Endothelial cell of hepatic sinusoid (primary cell): ENCODE measurements at regions not wholly inside any gene's neighbourhood (a gene's known extent, or its start where the extent isn't known, plus 50 kb on each side); places are given as distances from the start of the nearest gene placed in this dataset.
"Not testable (repeated sequence)": the region's sequence is repeated elsewhere in the genome, so short reads cannot be mapped to it uniquely, and the experiment has no call there.

Experiments used
- in situ Hi-C: cut with HindIII; loops from 2 replicates; pipeline ENCODE4 v1.10.0; 2017; ENCODE audit warnings: low sequenced_read_pairs

- in situ Hi-C loops, result loop anchor here (5.0 kb wide), 1 partner anchor 55 kb away; no protein-coding TSS in a partner anchor
Observed at GRCh38 chr5:5782402-5782801, 359.9 kb downstream of the ICE1 start.

- in situ Hi-C loops, result loop anchor here (5.0 kb wide), 1 partner anchor 54 kb away; no protein-coding TSS in a partner anchor
Observed at GRCh38 chr5:5781335-5781734, 358.9 kb downstream of the ICE1 start.

- in situ Hi-C loops, result loop anchor here (5.0 kb wide), 1 partner anchor 53 kb away; no protein-coding TSS in a partner anchor
Observed at GRCh38 chr5:5780253-5780652, 357.8 kb downstream of the ICE1 start.

GRCh38 chr5:5777013-5777412 lies 354.5 kb downstream of the ICE1 start:
- in situ Hi-C loops, result no loop called here

- in situ Hi-C loops, result no loop called here
Observed at GRCh38 chr5:5772202-5772601, 349.7 kb downstream of the ICE1 start.

- in situ Hi-C loops, result no loop called here
Observed at GRCh38 chr5:5770825-5771224, 348.3 kb downstream of the ICE1 start.

GRCh38 chr5:5767286-5767928 lies 344.9 kb downstream of the ICE1 start:
- in situ Hi-C loops, result no loop called here

- in situ Hi-C loops, result no loop called here
Observed at GRCh38 chr5:5765066-5765850, 342.8 kb downstream of the ICE1 start.

- in situ Hi-C loops, result no loop called here
Observed at GRCh38 chr5:5764246-5764645, 341.8 kb downstream of the ICE1 start.

- in situ Hi-C loops, result no loop called here
Observed at GRCh38 chr5:5756762-5757161, 334.3 kb downstream of the ICE1 start.

- in situ Hi-C loops, result no loop called here
Observed at GRCh38 chr5:5755888-5756287, 333.4 kb downstream of the ICE1 start.

GRCh38 chr5:5752844-5753243 lies 330.4 kb downstream of the ICE1 start:
- in situ Hi-C loops, result no loop called here

- in situ Hi-C loops, result no loop called here
Observed at GRCh38 chr5:5751987-5752386, 329.5 kb downstream of the ICE1 start.

GRCh38 chr5:5751498-5751897 lies 329.0 kb downstream of the ICE1 start:
- in situ Hi-C loops, result no loop called here

- in situ Hi-C loops, result no loop called here
Observed at GRCh38 chr5:5741418-5741817, 318.9 kb downstream of the ICE1 start.

- in situ Hi-C loops, result no loop called here
Observed at GRCh38 chr5:5739490-5739945, 317.0 kb downstream of the ICE1 start.

GRCh38 chr5:5738797-5739489 lies 316.5 kb downstream of the ICE1 start:
- in situ Hi-C loops, result no loop called here

- in situ Hi-C loops, result no loop called here
Observed at GRCh38 chr5:5736007-5736406, 313.5 kb downstream of the ICE1 start.

- in situ Hi-C loops, result not testable (repeated sequence)
Observed at GRCh38 chr5:5733058-5733457, 310.6 kb downstream of the ICE1 start.

- in situ Hi-C loops, result loop anchor here (5.0 kb wide), 2 partner anchors 49 to 56 kb away; no protein-coding TSS in a partner anchor
Observed at GRCh38 chr5:5726401-5726800, 303.9 kb downstream of the ICE1 start.

GRCh38 chr5:5721881-5722280 lies 299.4 kb downstream of the ICE1 start:
- in situ Hi-C loops, result no loop called here
